Stomach smooth muscle (tissue), 2 donors: ENCODE measurements at regions not wholly inside any gene's neighbourhood (a gene's known extent, or its start where the extent isn't known, plus 50 kb on each side); places are given as distances from the start of the nearest gene placed in this dataset.
"Not testable (repeated sequence)": the region's sequence is repeated elsewhere in the genome, so short reads cannot be mapped to it uniquely, and the experiment has no call there.

Experiments
- H3K27ac ChIP-seq: one replicate; pipeline ENCODE4 v1.7.0; 2013; ENCODE audit warnings: mild to moderate bottlenecking, low read length, inconsistent platforms
- H3K27me3 ChIP-seq, 2 donors: one replicate each; pipeline ENCODE4 v1.7.0; 2013; ENCODE audit warnings: low read length in 2 of 2; ENCODE audit not compliant: insufficient read depth in 2 of 2, control insufficient read depth in 1 of 2
- H3K36me3 ChIP-seq, 2 donors: one replicate each; pipeline ENCODE4 v1.7.0; 2013; ENCODE audit warnings: low read length in 2 of 2; ENCODE audit not compliant: control insufficient read depth in 2 of 2, insufficient read depth in 2 of 2
- H3K4me1 ChIP-seq: one replicate; pipeline ENCODE4 v1.7.0; 2013; ENCODE audit warnings: low read length; ENCODE audit not compliant: control insufficient read depth, insufficient read depth
- H3K4me3 ChIP-seq, 2 donors: one replicate each; pipeline ENCODE4 v1.7.0; 2013; ENCODE audit warnings: low read length in 2 of 2
- H3K9ac ChIP-seq, 2 donors: one replicate each; pipeline ENCODE4 v1.7.0; 2013; ENCODE audit warnings: low read length in 2 of 2, mild to moderate bottlenecking in 1 of 2
- H3K9me3 ChIP-seq, 2 donors: one replicate each; pipeline ENCODE4 v1.7.0; 2013; ENCODE audit warnings: low read length in 2 of 2; ENCODE audit not compliant: control insufficient read depth in 2 of 2
- donor health status: healthy.
- donor health status: Pancreatic carcinoma.

DNA sequence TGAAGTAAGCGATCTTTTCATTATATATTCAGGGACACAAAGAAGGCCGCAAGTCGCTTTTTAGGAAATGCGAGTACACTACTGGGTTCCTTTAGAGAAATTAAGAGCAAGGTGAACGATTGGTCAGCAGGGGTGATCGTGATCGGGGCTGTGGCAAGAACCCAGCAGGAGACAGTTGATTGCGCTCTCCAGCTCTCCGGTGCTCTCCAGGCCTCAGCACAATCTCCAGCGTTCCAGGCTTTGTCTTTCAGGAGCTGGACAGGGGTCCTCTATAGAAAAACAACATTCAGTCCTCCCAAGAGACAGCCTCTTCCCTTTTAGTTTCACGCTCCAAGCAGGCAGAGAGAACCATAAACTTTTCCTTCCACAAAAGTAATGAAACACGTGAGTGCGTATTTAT lies 170.5 kb upstream of the KLF6 start:
- Histone ChIP-seq H3K27me3 (no peaks in the 10 kb centered on the region), H3K9me3 (no peaks in the 10 kb centered on the region), H3K9ac (no peak overlapping the region), H3K4me1 (no peaks in the 10 kb centered on the region), H3K4me3 (no peak overlapping the region), H3K27ac (no peak overlapping the region), H3K36me3 (no peaks in the 10 kb centered on the region)

DNA sequence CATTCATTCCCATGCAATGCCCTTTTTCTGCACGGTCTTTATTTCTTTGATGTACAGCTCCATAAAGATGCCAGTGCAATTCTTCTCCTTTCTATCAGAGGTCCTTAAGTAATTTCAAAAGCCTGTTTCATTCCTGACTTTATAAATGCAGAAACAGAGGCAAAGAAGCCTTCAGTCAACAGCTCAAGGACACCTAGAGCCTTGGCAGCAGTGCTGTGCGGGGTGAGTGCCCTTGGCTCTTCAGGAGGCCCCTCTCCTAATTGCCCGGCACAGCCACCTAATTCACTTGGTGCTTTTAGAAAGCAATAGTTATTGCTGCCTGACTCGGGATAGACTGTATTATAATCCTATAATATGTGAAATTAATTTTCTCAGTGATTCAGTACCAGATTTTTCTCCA lies 169.6 kb upstream of the KLF6 start:
- Histone ChIP-seq H3K9ac (no peak overlapping the region), H3K4me3 (no peak overlapping the region), H3K9me3 (no peaks in the 10 kb centered on the region), H3K27me3 (no peaks in the 10 kb centered on the region), H3K27ac (no peak overlapping the region), H3K4me1 (no peaks in the 10 kb centered on the region), H3K36me3 (no peaks in the 10 kb centered on the region)

DNA sequence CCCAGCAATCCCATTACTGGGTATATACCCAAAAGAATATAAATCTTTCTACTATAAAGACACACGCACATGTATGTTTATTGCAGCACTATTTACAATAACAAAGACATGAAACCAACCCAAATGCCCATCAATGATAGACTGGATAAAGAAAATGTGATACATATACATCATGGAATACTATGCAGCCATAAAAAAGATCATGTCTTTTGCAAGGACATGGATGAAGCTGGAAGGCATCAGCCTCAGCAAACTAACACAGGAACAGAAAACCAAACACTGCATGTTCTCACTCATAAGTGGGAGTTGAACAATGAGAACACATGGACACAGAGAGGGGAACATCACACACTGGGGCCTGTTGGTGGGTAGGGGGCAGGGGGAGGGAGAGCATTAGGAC lies 169.0 kb upstream of the KLF6 start:
- not testable (repeated sequence) for H3K9ac ChIP-seq, H3K4me3 ChIP-seq, H3K36me3 ChIP-seq, H3K27me3 ChIP-seq, H3K27ac ChIP-seq, H3K9me3 ChIP-seq, H3K4me1 ChIP-seq

DNA sequence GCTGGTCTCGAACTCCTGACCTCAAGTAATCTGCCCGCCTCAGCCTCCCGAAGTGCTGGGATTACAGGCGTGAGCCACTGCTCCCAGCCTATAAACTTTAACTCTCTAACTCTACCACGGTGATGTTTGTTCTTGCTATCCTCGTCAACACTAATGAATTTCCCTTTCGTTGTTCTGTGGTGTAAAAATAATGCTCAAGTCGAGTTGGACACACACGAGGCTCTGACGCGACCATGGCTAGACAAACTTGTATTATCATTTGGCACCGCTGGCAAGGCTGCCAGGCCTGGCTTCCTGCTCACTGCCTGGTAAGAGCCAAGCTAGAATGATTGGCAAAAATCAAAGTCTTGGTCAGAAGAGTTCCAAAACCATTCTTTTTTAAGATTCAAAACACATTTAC lies 167.0 kb upstream of the KLF6 start:
- Histone ChIP-seq H3K9me3 (no peaks in the 10 kb centered on the region), H3K9ac (no peak overlapping the region), H3K4me3 (no peak overlapping the region), H3K27ac (no peak overlapping the region), H3K36me3 (no peaks in the 10 kb centered on the region), H3K27me3 (no peaks in the 10 kb centered on the region), H3K4me1 (no peaks in the 10 kb centered on the region)

DNA sequence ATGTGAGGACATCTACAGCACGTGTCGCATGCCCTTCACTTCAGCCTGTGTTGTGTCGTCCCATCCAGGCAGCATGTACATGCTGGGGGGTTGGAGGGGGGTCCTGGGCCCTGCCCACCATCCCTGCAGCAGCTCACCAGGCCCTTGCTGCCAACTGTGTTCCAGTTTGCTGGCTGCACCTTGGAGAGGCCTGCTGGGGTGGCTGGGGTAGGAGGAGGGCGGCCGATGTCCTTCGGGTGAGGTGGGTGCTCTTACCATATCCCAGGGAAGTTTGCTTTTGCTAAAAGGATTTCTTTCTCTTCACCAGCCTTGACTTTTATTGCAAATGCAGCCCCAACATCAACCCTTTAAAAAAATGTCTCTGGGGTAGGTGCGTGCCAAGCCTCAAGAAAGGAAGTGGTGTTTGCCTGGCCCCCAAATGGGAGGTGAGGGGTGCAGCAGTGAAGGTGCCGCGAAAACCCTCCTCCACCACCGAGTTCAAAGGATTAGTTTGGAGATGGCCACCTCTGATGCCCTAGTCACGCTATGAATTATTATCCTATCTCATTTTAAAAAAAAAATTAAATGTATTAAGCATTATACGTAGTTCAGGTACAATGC lies 165.8 kb upstream of the KLF6 start:
- no peak overlapping the region for H3K9ac ChIP-seq
- no peaks in the 10 kb centered on the region for H3K9me3 ChIP-seq
- H3K36me3 ChIP-seq = no peaks in the 10 kb centered on the region
- H3K4me3 ChIP-seq = no peak overlapping the region
- peaks cover 4% of the 10 kb centered on the region for H3K4me1 ChIP-seq
- H3K27me3 ChIP-seq = no peaks in the 10 kb centered on the region
- no peak overlapping the region for H3K27ac ChIP-seq

DNA sequence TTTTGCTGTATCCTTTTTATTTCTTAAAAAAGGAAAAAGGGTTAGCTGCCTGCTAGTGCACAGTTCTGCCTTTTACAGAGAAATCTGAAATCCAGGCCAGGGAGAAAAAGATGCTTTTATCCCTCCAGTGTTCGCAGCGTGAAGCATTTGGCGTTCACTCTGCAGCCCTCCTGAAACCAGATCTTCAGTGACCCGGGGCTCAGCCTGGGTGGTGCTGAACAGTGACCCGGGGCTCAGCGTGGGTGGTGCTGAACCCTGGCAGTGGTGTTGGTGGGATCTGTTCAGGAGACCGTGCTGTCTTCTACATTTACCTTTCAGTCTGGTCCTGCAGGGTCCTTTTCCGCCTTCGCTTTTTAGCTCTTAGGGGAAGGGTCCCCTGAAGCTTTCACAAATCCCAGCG lies 164.7 kb upstream of the KLF6 start:
- Histone ChIP-seq H3K9ac (no peak overlapping the region), H3K4me1 (peaks cover 8% of the 10 kb centered on the region), H3K36me3 (no peaks in the 10 kb centered on the region), H3K27me3 (no peaks in the 10 kb centered on the region), H3K27ac (no peak overlapping the region), H3K9me3 (no peaks in the 10 kb centered on the region), H3K4me3 (no peak overlapping the region)

DNA sequence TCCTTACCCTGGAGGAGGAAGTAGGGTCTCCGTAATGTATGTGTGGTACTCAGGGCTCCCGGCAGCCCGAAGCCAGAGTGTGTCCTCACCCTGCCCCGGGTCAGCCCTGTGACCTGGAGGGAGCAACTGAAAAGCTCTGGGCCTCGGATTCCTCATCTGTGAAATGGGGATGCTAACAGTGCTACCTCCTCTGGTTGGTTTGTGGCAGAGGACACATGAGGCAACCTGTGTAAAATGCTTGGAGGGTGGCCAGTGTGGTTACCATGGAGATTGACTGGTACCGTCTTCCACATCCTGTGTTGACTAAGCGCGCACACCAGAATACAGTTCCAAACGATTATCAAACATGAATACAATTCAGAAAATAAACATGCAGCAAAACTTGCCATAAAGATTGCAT lies 163.8 kb upstream of the KLF6 start:
- Histone ChIP-seq H3K27ac (no peak overlapping the region), H3K9me3 (no peaks in the 10 kb centered on the region), H3K4me1 (peaks cover 8% of the 10 kb centered on the region)

DNA sequence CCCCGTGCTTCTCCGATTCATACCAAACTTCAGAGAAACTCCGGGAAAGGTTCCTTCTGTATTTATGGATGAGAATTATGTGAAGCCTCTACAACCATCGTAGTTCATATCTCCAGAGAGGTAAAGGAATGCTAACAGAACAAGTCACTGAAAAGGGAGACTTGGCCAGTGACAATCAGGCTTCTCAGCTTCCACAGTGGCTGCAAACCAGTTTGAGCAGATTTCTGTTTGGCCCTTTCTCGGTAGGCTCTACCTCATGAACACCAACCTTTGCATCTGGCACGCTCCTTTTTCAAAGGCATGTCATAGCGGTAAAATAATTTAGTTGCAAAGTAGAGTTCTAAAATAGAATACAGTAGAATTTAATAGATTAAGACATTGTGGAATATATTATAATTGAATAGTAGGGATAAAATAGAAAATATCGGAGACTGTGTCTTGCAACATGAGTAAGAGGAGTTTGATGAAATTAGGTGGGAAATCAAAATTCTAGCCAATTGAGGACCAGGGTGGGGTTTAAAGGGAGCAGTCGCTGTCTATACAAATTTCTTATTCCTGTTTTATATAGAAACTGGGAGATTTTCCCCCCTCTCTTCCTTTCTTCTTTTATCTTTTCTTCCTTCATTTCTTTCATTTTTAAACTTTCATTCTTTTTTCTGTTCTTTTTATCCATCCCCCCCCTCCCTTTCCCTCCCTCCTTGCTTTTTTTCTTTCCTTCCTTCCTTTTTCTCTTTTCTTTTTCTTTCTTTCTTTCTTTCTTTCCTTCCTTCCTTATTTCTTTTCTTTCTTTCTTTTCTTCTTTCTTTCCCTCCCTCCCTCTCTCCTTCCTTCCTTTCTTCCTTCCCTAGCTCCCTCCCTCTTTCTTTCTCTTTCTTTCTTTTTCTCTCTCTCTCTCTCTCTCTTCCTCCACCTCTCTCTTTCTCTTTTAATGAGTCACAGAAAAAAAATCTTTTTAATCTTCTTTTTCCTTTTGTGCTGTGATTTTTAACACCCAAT lies 161.5 kb upstream of the KLF6 start:
- Histone ChIP-seq H3K4me3 (no peak overlapping the region), H3K4me1 (peaks cover 8% of the 10 kb centered on the region), H3K27me3 (no peaks in the 10 kb centered on the region), H3K36me3 (no peaks in the 10 kb centered on the region), H3K9ac (no peak overlapping the region), H3K9me3 (no peaks in the 10 kb centered on the region), H3K27ac (peak overlapping the region; percentile 41)

More for the DNA sequence above, 163.8 kb upstream of the KLF6 start:
- Histone ChIP-seq H3K36me3 (no peaks in the 10 kb centered on the region), H3K4me3 (no peak overlapping the region), H3K9ac (no peak overlapping the region), H3K27me3 (no peaks in the 10 kb centered on the region)

DNA sequence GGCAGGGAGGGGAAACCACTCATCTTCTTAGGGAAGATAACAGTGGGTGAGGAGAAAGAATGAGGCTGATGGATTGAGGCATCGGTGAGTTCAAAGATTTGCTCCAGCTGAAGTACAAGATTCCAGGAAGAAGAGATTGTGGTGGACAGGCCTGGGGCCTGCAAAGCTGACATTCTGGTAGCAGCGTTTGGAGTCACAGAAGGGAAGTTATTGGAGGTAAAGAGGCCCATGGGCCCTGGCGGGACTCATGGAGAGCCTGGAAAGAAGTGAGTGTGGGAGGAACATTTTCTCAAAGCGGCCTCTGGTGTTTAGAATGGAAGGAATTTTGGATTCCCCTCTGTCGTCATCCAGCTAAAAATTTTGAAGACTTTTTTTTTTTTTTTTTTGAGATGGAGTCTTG lies 160.0 kb upstream of the KLF6 start:
- H3K4me1 ChIP-seq = peaks cover 8% of the 10 kb centered on the region
- no peaks in the 10 kb centered on the region for H3K36me3 ChIP-seq
- H3K9ac ChIP-seq = no peak overlapping the region
- no peak overlapping the region for H3K27ac ChIP-seq
- no peaks in the 10 kb centered on the region for H3K9me3 ChIP-seq
- no peak overlapping the region for H3K4me3 ChIP-seq
- no peaks in the 10 kb centered on the region for H3K27me3 ChIP-seq

DNA sequence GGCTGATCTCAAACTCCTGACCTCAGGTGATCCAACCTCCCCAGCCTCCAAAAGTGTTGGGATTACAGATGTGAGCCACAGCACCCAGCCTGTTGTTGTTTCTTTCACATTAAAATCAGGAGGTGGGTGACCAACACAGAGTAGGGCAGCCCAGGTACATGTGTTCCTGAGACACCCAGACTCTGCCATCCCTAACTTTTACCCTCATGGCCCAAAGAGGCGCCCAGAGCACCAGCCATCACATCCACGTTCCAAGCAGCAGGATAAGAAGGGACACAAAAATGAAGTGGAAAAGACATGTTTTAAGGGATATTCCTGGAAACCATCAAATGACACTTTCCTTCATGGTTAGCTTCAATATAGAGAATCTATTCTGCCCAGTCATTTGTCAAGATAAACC lies 159.6 kb upstream of the KLF6 start:
- Histone ChIP-seq H3K27ac (no peak overlapping the region), H3K27me3 (no peaks in the 10 kb centered on the region), H3K9me3 (no peaks in the 10 kb centered on the region), H3K4me3 (no peak overlapping the region), H3K4me1 (peaks cover 8% of the 10 kb centered on the region), H3K9ac (no peak overlapping the region), H3K36me3 (no peaks in the 10 kb centered on the region)

DNA sequence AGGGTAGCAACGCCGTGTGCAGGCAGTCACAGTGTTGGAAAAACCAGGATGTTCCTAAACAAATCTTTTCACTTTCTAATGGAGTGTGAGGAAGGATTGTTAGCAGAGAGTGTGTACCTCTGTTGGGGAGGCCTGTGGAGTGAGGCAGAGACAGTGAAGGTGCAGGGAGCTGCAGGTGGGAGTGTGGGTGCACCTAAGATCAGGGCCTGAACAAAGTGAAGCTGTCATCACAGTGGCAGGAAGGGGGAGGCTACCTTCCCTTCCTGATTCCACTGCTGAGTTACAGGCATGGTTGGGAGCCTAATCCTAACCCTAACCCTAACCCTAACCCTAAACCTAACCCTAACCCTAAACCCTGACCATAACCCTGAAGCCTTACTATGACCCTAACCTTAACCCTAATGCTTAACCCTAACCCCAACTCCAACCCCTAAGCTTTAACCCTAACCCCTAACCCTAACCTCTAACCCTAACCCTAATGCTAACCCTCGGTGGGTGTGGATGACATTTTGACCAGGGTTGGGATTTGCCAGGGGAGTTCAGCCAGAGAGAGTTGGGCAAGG lies 158.8 kb upstream of the KLF6 start:
- H3K9ac ChIP-seq = no peak overlapping the region
- no peaks in the 10 kb centered on the region for H3K9me3 ChIP-seq
- no peaks in the 10 kb centered on the region for H3K27me3 ChIP-seq
- H3K27ac ChIP-seq = no peak overlapping the region
- H3K4me3 ChIP-seq = no peak overlapping the region
- H3K4me1 ChIP-seq = peaks cover 8% of the 10 kb centered on the region
- no peaks in the 10 kb centered on the region for H3K36me3 ChIP-seq
